ENCODE measurements at regions not wholly inside any gene's neighbourhood (a gene's known extent, or its start where the extent isn't known, plus 50 kb on each side); places are given as distances from the start of the nearest gene placed in this dataset.
"Not testable (repeated sequence)": the region's sequence is repeated elsewhere in the genome, so short reads cannot be mapped to it uniquely, and the experiment has no call there.

DNA sequence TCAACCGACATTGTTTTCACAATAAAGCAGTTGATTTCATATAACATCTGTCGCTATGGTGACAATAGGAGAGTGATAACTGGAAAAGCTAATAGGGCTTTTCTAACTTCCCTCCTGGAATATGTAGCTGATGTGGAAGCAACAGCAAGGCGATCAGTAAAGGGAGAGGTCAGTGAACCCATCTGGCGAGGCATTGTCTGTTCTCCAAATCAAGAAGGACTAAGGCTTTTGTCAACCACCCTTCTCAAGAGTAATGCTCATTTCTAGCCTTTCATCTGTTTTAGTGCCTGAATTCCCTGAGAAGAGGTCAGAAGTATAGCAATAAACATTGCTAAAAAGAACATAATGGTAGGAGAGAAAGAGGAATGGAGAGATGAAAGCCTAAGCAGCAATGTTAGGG lies 201.3 kb downstream of the AKAP7 start:
- no peak for DNase-seq

GRCh38 chr6:131346896-131347295 lies 211.6 kb downstream of the AKAP7 start:
- not testable (repeated sequence) for DNase-seq

GRCh38 chr6:131348572-131348971 lies 213.3 kb downstream of the AKAP7 start:
- DNase-seq: no peak

DNA sequence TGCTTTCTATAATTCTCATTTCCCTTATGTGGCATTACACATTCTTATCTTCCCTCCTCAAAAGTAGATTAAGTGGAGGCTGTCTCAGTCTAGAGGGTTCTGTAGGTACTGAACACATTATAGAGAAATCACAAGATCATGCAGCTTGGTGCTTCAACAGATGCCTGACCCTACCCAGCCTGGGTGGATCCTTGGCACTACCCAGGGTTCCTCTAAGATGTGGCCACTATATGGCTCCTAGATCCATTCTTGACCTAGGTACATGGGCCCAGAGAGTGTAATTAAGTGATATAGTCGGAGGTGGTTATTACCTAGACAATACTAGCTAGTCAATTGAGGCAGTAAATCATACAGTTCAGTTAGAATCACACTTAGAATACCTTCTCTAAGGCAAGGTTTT lies 213.9 kb downstream of the AKAP7 start:
- no peak for DNase-seq

DNA sequence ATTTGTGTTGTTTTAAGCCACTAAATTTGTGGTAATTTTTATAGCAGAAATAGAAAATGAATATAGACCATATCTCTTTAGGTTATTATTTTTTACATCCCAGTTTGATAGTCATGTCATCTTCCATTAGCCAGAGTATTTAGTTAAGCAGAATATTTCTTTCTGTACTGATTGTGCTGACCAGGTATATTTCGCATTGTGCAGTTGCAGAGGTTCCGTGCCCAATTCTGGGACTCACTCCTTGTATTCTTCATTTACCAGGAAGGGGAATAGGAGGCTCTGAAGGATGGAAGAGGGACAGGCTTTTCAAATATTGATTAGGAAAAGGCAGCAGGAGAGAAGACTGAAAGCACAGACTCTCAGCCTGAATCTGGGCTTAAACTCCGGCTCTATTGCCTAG lies 217.8 kb downstream of the AKAP7 start:
- DNase-seq: no peak

GRCh38 chr6:131353876-131354275 lies 218.6 kb downstream of the AKAP7 start:
- no peak for DNase-seq

GRCh38 chr6:131354356-131354755 lies 218.7 kb upstream of the ARG1 start:
- DNase-seq: no peak

- no peak for DNase-seq
Observed at GRCh38 chr6:131356161-131356560, 216.9 kb upstream of the ARG1 start.

- DNase-seq: no peak
Observed at GRCh38 chr6:131357501-131357900, 215.5 kb upstream of the ARG1 start.

- no peak for DNase-seq
Observed at GRCh38 chr6:131362070-131362469, 211.0 kb upstream of the ARG1 start.

DNA sequence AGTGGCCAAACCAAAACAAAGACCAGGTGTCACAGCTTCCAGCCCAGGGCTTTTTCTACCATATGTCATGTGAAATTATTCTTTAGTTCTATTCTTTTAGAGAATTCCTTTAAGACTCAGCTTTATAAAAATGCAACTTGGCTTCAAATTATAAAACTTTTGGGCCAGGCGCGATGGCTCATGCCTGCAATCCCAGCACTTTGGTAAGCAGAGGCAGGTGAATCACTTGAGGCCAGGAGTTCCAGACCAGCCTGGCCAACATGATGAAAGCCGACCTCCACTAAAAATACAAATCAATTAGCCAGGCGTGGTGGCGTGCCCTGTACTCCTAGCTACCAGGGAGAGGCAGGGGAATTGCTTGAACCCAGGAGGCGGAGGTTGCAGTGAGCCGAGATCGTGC lies 210.3 kb upstream of the ARG1 start:
- no peak for DNase-seq

- DNase-seq: no peak
Observed at GRCh38 chr6:131363947-131364834, 208.8 kb upstream of the ARG1 start.

DNA sequence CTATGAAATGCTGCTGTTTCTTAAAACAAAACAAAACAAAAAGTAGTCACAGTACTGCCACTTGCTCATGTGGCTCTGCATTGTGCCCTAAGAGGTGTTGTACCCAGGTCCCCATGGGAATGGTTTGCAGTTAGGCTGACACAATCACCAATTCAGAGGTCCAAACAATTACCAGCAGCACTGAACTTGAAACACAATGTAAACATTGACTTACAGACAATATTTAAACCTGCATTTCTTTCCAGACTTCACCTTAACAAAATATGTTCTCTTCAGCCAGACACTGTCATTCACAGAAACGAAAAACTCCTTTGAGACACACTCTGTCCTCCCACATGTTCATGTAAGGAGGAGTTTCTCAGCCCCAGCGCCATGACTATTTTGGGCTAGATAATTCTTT lies 206.8 kb upstream of the ARG1 start:
- DNase-seq: peak; percentile 17

DNA sequence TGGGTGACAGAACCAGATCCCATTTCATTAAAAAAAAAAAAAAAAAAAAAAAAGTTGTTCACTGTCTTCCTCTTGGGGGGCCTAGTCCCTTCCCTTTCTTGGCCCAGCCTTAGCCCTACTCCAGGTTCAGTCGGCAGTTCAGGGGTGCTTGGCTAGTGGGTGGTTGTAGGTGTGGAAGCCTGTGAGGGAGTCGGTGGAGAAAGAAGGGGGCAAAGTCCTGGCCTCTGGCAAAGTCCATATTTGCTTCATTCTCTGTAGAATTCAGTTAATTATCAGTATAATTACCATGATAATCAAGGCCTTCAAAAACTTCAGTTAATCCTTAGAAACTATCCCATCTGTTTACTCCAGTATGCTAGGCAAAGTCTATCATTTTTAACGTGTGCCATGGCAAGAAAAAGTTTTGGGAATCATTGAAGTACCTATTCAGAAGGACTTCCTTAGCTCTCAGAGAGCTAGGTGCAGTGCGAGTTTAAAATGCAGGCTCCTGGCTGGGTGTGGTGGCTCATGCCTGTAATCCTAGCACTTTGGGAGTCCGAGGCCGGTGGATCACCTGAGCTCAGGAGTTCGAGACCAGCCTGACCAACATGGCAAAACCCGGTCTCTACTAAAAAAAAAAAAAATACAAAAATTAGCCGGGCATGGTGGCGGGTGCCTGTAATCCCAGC lies 205.7 kb upstream of the ARG1 start:
- DNase-seq: no peak

DNA sequence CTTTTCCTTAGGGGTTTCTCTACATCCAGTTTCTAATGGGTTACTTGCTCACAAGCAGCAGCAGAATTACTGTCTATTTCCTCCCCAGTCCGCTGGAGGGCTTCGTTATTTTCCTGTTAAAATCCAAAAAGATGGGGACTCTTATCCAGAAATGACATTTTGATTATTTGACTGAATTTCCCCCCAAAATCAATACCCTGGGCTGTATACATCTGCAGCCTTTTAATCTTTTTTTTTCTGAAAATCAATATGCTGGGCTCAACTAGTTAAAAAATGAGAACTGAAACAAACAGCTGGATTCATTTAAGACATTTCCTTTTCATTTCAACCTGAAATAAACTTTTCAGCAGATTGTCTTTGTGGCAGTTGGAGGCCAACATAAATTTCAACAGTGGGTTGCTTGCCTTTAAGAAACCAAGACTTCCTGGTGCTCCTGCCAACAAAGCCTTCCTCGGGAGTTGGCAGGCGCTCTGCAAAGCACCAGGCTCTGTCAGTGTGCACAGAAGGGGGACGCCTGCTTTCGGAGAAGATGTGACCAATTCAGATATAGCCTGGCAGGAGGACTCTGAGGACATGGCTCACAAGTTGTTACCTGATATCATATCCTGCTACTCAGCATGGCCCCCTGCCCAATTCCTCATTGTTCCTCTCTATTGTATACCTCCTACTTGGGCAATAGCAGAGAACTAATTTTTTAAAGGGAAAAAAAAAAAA lies 204.7 kb upstream of the ARG1 start:
- DNase-seq: peak; percentile 29

DNA sequence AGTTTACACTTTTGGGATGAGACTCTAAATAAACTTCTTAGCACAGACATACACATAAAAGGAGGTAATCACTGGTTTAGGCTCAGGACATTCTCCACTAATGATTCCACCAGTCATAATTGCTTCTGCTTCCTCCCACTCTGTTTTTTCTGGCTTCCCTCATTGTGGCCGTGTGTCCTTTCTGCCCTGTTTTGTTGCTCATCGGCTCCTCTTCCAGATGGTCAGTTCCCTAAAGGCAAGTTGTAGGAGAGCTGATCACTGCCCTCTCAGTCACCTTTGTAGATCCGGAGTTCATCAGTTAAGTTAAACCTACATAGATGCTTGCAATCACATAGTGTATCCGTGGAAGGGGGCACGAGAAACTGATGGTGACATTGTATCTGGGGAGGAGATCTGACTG lies 200.5 kb upstream of the ARG1 start:
- DNase-seq: no peak

DNA sequence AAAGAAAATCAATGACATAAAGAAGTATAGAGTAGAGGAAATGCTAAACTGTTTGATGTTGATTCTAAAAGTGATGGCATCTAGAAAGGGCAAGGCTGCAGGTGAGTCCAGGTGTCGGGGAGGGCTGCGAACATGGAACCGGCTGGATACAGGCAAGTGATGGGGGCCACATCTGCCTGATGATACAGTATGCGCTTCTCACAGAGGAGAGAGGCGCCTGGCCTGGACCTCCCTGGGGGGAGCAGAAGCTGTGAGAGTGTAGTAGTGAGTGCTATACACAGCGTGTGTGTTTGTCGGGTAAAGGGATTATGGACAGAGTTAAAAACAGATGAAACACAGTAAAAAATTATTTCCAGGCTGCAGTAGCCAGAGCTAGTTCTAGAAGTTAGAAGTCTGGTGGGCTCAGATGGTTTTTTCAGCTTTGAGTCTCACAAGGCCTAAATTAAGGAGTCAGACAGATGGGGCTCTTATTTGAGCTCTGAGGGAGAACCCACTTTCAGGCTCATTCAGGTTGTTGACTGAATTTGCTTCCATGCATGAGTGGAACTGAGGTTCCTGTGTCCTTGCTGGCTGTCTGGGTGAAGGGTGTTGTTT lies 195.8 kb upstream of the ARG1 start:
- DNase-seq: no peak

GRCh38 chr6:131378874-131379273 lies 194.2 kb upstream of the ARG1 start:
- DNase-seq: no peak

GRCh38 chr6:131379948-131380347 lies 193.1 kb upstream of the ARG1 start:
- DNase-seq: no peak

GRCh38 chr6:131381052-131381708 lies 191.8 kb upstream of the ARG1 start:
- DNase-seq: no peak

DNA sequence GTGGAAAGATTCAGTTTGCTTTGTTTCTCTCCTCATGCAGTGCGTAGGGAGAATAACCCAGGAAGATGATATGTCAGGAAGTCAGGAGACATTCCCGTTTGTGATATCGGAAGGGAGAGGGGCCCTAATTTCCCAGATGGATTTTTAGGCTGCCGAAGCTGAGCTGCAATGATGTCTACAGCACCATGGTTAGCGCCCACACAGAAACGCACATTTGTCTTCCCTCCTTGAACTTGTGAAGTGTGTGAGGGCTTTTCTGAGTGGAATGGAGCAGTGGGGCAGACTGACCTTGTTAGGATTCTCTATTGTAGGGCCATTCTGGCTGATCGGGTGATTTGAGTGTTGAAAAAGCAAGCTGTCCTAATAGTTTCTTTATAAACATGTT lies 191.3 kb upstream of the ARG1 start:
- no peak for DNase-seq

DNA sequence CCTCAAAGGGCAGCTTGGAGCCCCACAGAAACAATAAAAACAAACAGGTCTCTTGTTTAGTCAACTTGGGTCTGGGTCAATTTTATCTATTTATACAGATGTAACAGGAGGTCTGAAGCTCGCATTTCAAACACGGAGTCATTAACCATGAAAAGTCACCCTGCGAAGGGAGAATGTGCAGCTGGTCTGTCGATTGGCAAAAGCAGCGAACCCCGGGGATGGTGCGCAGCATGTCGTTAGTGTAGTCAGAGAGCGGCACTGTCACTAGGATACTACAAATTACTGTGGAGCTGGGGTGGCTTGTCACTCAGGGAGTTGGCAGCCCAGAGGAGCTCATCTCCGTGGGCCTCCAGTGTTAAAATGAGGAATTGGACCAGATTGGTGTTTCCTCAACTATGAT lies 190.4 kb upstream of the ARG1 start:
- peak; percentile 20 for DNase-seq

All from NCI-H345 (cell line).